ENCODE measurements at regions not wholly inside any gene's neighbourhood (a gene's known extent, or its start where the extent isn't known, plus 50 kb on each side); places are given as distances from the start of the nearest gene placed in this dataset.

GRCh38 chr2:13942111-13942510 lies 690.4 kb upstream of the LRATD1 start:
- TF ChIP-seq POLR2A (IDR thresholded peaks at IDR 0.05; ENCODE audit: low read depth, low read length) (no peak), PAX5 (IDR thresholded peaks at IDR 0.05; ENCODE audit: insufficient read depth, low read length, severe bottlenecking) (no peak), TAF1 (IDR thresholded peaks at IDR 0.05; ENCODE audit: low read depth, low read length) (no peak), POLR2AphosphoS5 (IDR thresholded peaks at IDR 0.05; ENCODE audit: low read depth, low read length) (no peak)
